CD8-positive, alpha-beta memory T cell (primary cell): ENCODE measurements at regions not wholly inside any gene's neighbourhood (a gene's known extent, or its start where the extent isn't known, plus 50 kb on each side); places are given as distances from the start of the nearest gene placed in this dataset.

Source experiments
- CTCF ChIA-PET: fragments of 350-600 bp; sonication (Branson Sonifier 250); formaldehyde crosslinking; loops from one replicate; lab custom pipeline; 2021; ENCODE audit warnings: antibody characterized with exemption; lab: Charles Lee
- POLR2A ChIA-PET: fragments of 350-600 bp; sonication (Branson Sonifier 250); formaldehyde crosslinking; loops from one replicate; lab custom pipeline; 2021; ENCODE audit warnings: antibody characterized with exemption; lab: Charles Lee
- DNase-seq, 5 donors: peaks; one replicate each; pipeline versions ENCODE4 v3.0.0 to v3.0.0-alpha.2; 2020 to 2022; ENCODE audit warnings: mixed read lengths in 1 of 5
- H3K27ac ChIP-seq: one replicate; pipeline ENCODE4 v1.7.0; 2013; ENCODE audit warnings: low read depth, mild to moderate bottlenecking, low read length, moderate library complexity
- H3K27me3 ChIP-seq: 2 replicates; pipeline ENCODE4 v1.7.0; 2013; ENCODE audit warnings: low read length, mild to moderate bottlenecking; ENCODE audit not compliant: insufficient read depth, poor library complexity, severe bottlenecking
- H3K36me3 ChIP-seq: 2 replicates; pipeline ENCODE4 v1.7.0; 2013; ENCODE audit warnings: mild to moderate bottlenecking, low read length, moderate library complexity; ENCODE audit not compliant: insufficient read depth
- H3K4me1 ChIP-seq: 2 replicates; pipeline ENCODE4 v1.7.0; 2013; ENCODE audit warnings: mild to moderate bottlenecking, low read length, moderate library complexity; ENCODE audit not compliant: insufficient read depth
- H3K4me3 ChIP-seq: 2 replicates; pipeline ENCODE4 v1.7.0; 2013; ENCODE audit warnings: mild to moderate bottlenecking, low read length
- H3K9me3 ChIP-seq: 2 replicates; pipeline ENCODE4 v1.7.0; 2013; ENCODE audit warnings: mild to moderate bottlenecking, low read length
- H3K27ac Mint-ChIP-seq, 8 donors: one replicate each; pipeline ENCODE4 v1.8.0; 2020 to 2021; ENCODE audit warnings: mixed read lengths in 8 of 8, mild to moderate bottlenecking in 6 of 8, inconsistent platforms in 3 of 8, moderate library complexity in 3 of 8
- H3K27me3 Mint-ChIP-seq, 2 donors: one replicate each; pipeline ENCODE4 v1.8.0; 2020 to 2021; ENCODE audit warnings: mixed read lengths in 2 of 2, mild to moderate bottlenecking in 1 of 2, moderate library complexity in 1 of 2
- H3K36me3 Mint-ChIP-seq, 3 donors: one replicate each; pipeline ENCODE4 v1.8.0; 2020 to 2021; ENCODE audit warnings: mixed read lengths in 3 of 3, inconsistent platforms in 1 of 3, mild to moderate bottlenecking in 1 of 3
- H3K4me1 Mint-ChIP-seq, 3 donors: one replicate each; pipeline ENCODE4 v1.8.0; 2020 to 2021; ENCODE audit warnings: mixed read lengths in 3 of 3, inconsistent platforms in 1 of 3, mild to moderate bottlenecking in 1 of 3
- H3K4me3 Mint-ChIP-seq, 7 donors: one replicate each; pipeline ENCODE4 v1.8.0; 2020 to 2021; ENCODE audit warnings: mixed read lengths in 7 of 7, mild to moderate bottlenecking in 6 of 7, moderate library complexity in 4 of 7, inconsistent platforms in 2 of 7
- H3K9me3 Mint-ChIP-seq, 5 donors: one replicate each; pipeline ENCODE4 v1.8.0; 2020 to 2022; ENCODE audit warnings: mixed read lengths in 5 of 5, mild to moderate bottlenecking in 3 of 5, moderate library complexity in 2 of 5, inconsistent platforms in 1 of 5

DNA sequence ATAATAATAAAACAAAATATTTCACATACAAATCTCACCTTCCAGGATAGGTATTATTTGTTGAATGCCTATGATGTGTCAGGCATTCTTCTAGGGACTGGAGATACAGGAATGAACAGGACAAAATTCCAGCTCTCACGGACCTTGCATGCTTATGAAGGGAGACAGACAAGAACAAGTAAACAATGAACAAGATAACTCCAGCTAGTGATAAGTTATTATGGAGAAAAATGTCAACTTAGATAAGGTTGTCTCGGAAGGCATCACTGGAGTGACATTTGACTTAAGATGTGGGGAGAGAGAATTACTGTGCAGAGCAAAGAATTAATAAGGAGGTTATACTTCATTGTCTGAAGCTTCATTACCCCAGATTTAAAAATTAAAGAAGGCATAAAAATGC, 836.7 kb downstream of the SOCS6 start:
- no peaks in the 10 kb centered on the region for H3K9me3 ChIP-seq
- no peaks in the 10 kb centered on the region for H3K36me3 ChIP-seq
- H3K4me1 Mint-ChIP-seq: no peaks in the 10 kb centered on the region
- H3K27me3 Mint-ChIP-seq: no peaks in the 10 kb centered on the region
- H3K4me3 ChIP-seq: no peak overlapping the region
- H3K4me1 ChIP-seq: no peaks in the 10 kb centered on the region
- no peaks in the 10 kb centered on the region for H3K27me3 ChIP-seq
- no peak overlapping the region for H3K27ac ChIP-seq
- DNase-seq: no peak
- ChIA-PET CTCF (no interaction called here), POLR2A (no interaction called here)
- no peak overlapping the region for H3K27ac Mint-ChIP-seq
- no peaks in the 10 kb centered on the region for H3K36me3 Mint-ChIP-seq
- no peak overlapping the region for H3K4me3 Mint-ChIP-seq
- peaks cover 14 to 45% (median 21%) of the 10 kb centered on the region in 5 donors for H3K9me3 Mint-ChIP-seq

GRCh38 chr18:71116535-71116934, 827.7 kb downstream of the SOCS6 start:
- Histone ChIP-seq H3K9me3 (no peaks in the 10 kb centered on the region), H3K4me3 (no peak overlapping the region), H3K36me3 (no peaks in the 10 kb centered on the region), H3K27me3 (no peaks in the 10 kb centered on the region), H3K4me1 (no peaks in the 10 kb centered on the region), H3K27ac (no peak overlapping the region)
- H3K9me3 Mint-ChIP-seq: peaks cover 5 to 26% (median 9%) of the 10 kb centered on the region in 5 donors
- no peaks in the 10 kb centered on the region for H3K36me3 Mint-ChIP-seq
- no peak for DNase-seq
- POLR2A ChIA-PET: no interaction called here
- no peaks in the 10 kb centered on the region for H3K4me1 Mint-ChIP-seq
- H3K27me3 Mint-ChIP-seq: no peaks in the 10 kb centered on the region
- CTCF ChIA-PET: no interaction called here
- H3K4me3 Mint-ChIP-seq: no peak overlapping the region
- H3K27ac Mint-ChIP-seq: no peak overlapping the region

GRCh38 chr18:71115261-71115660, 826.4 kb downstream of the SOCS6 start:
- no peak overlapping the region for H3K27ac Mint-ChIP-seq
- ChIA-PET CTCF (no interaction called here), POLR2A (no interaction called here)
- no peaks in the 10 kb centered on the region for H3K27me3 ChIP-seq
- no peak overlapping the region for H3K4me3 ChIP-seq
- no peak overlapping the region for H3K27ac ChIP-seq
- H3K36me3 ChIP-seq: no peaks in the 10 kb centered on the region
- no peaks in the 10 kb centered on the region for H3K9me3 ChIP-seq
- H3K4me3 Mint-ChIP-seq: no peak overlapping the region
- H3K27me3 Mint-ChIP-seq: no peaks in the 10 kb centered on the region
- H3K4me1 Mint-ChIP-seq: no peaks in the 10 kb centered on the region
- H3K4me1 ChIP-seq: no peaks in the 10 kb centered on the region
- peaks cover 0 to 19% (median 7%) of the 10 kb centered on the region in 5 donors for H3K9me3 Mint-ChIP-seq
- no peaks in the 10 kb centered on the region for H3K36me3 Mint-ChIP-seq
- no peak for DNase-seq

DNA sequence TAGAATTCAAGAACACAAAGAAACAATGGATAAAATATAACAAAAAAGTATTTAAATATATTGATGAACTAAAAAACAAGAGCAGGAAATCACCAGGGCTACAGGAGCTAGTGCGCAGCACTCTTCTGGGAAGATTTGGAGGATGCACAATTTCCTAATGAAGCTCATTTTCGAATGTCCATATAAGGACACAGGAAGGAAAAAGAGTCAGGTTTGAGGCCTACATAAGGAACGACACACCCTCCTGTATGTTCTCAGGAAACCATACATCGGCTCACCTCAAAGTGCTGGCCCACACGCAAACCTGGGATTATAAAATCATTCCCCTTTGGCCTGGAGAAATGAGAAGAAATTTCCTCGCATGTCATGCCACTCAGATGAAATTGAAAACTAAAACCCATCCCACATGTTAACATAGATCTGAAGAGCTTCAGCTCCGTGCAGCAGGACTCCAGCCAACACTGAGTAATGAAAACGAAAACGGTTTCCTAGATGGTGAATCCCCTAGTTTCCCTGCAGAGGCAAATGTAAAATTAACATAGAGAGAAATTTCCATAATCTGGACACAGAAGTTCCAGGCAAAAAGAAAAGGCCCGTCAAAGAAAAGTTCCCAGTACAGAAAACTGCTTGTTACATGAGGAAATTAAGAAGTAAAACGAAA, 825.8 kb downstream of the SOCS6 start:
- no peaks in the 10 kb centered on the region for H3K27me3 ChIP-seq
- no peak overlapping the region for H3K4me3 Mint-ChIP-seq
- H3K9me3 ChIP-seq: no peaks in the 10 kb centered on the region
- H3K36me3 Mint-ChIP-seq: no peaks in the 10 kb centered on the region
- H3K36me3 ChIP-seq: no peaks in the 10 kb centered on the region
- DNase-seq: no peak
- ChIA-PET POLR2A (no interaction called here), CTCF (no interaction called here)
- no peaks in the 10 kb centered on the region for H3K4me1 Mint-ChIP-seq
- no peak overlapping the region for H3K4me3 ChIP-seq
- H3K27me3 Mint-ChIP-seq: no peaks in the 10 kb centered on the region
- H3K4me1 ChIP-seq: no peaks in the 10 kb centered on the region
- no peak overlapping the region for H3K27ac Mint-ChIP-seq
- H3K27ac ChIP-seq: no peak overlapping the region
- H3K9me3 Mint-ChIP-seq: peaks cover 0 to 16% (median 7%) of the 10 kb centered on the region in 5 donors

GRCh38 chr18:71107244-71107643, 818.4 kb downstream of the SOCS6 start:
- H3K27ac Mint-ChIP-seq: no peak overlapping the region
- no peaks in the 10 kb centered on the region for H3K36me3 Mint-ChIP-seq
- no peak overlapping the region for H3K4me3 ChIP-seq

DNA sequence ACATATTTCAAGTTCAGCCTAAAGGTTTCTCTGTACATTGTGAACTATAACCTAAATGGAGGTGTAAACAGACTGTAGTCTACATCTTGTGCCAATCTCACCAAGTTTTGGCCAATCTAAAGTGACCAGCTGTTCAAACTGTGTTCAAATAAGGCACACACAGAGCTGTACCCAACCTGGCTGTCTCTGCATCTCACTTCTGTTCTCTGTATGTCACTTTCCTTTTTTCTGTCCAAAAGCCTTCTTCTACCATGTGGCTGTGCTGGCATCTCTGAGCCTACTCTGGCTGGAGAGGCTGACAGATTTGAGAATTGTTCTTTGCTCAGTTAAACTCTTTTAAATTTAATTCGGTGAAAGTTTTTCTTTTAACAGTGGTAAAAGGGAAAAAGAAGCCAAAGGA, 817.9 kb downstream of the SOCS6 start:
- Mint-ChIP-seq H3K27me3 (no peaks in the 10 kb centered on the region), H3K4me1 (no peaks in the 10 kb centered on the region), H3K4me3 (no peak overlapping the region), H3K27ac (no peak overlapping the region), H3K9me3 (peaks cover 0 to 18% (median 2%) of the 10 kb centered on the region in 5 donors), H3K36me3 (no peaks in the 10 kb centered on the region)
- H3K4me1 ChIP-seq: no peaks in the 10 kb centered on the region
- no peaks in the 10 kb centered on the region for H3K27me3 ChIP-seq
- DNase-seq: no peak
- H3K36me3 ChIP-seq: no peaks in the 10 kb centered on the region
- CTCF ChIA-PET: no interaction called here
- no peak overlapping the region for H3K4me3 ChIP-seq
- H3K9me3 ChIP-seq: no peaks in the 10 kb centered on the region
- POLR2A ChIA-PET: no interaction called here
- no peak overlapping the region for H3K27ac ChIP-seq

More at GRCh38 chr18:71107244-71107643, 818.4 kb downstream of the SOCS6 start:
- no peak overlapping the region for H3K27ac ChIP-seq
- no peak overlapping the region for H3K4me3 Mint-ChIP-seq
- H3K27me3 Mint-ChIP-seq: no peaks in the 10 kb centered on the region
- DNase-seq: no peak
- POLR2A ChIA-PET: no interaction called here
- no peaks in the 10 kb centered on the region for H3K36me3 ChIP-seq
- no peaks in the 10 kb centered on the region for H3K4me1 Mint-ChIP-seq
- no peaks in the 10 kb centered on the region for H3K9me3 ChIP-seq
- no peaks in the 10 kb centered on the region for H3K4me1 ChIP-seq
- no peaks in the 10 kb centered on the region for H3K27me3 ChIP-seq
- peaks cover 0 to 18% (median 2%) of the 10 kb centered on the region in 5 donors for H3K9me3 Mint-ChIP-seq
- CTCF ChIA-PET: no interaction called here

DNA sequence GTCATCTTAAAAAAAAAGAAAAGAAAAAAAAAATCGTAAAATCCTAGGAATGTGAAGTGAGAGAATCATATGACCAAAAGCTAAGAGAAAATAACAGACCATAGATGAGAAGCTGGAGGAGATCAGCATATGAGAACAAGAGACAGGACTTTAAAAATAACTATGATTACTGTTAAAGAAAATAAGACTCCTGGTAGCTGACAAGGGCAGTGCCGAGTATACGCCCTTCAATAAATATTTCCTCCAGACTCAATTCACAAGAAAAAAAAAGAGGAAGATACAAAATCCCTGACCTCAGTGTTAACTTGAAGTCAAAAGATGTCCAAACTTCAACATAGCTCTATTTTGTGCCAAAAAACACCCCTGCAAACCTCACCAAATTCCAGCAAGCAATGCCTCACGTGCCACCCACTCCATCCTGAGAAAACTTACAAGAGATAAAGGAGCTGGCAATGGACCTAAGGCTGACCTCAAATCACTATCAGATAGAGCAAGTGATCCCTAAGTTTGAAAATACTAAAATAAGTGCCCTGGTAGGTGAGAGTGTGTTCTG, 817.2 kb downstream of the SOCS6 start:
- Histone ChIP-seq H3K27ac (no peak overlapping the region), H3K27me3 (no peaks in the 10 kb centered on the region), H3K4me3 (no peak overlapping the region), H3K9me3 (no peaks in the 10 kb centered on the region), H3K36me3 (no peaks in the 10 kb centered on the region), H3K4me1 (no peaks in the 10 kb centered on the region)
- Mint-ChIP-seq H3K27ac (no peak overlapping the region), H3K36me3 (no peaks in the 10 kb centered on the region), H3K27me3 (no peaks in the 10 kb centered on the region), H3K4me3 (no peak overlapping the region), H3K9me3 (peaks cover 0 to 18% (median 2%) of the 10 kb centered on the region in 5 donors), H3K4me1 (no peaks in the 10 kb centered on the region)
- DNase-seq: no peak
- POLR2A ChIA-PET: no interaction called here
- CTCF ChIA-PET: no interaction called here

GRCh38 chr18:71105078-71105819, 816.4 kb downstream of the SOCS6 start:
- Histone ChIP-seq H3K27ac (no peak overlapping the region), H3K27me3 (no peaks in the 10 kb centered on the region), H3K4me1 (no peaks in the 10 kb centered on the region), H3K36me3 (no peaks in the 10 kb centered on the region), H3K9me3 (no peaks in the 10 kb centered on the region), H3K4me3 (no peak overlapping the region)
- ChIA-PET POLR2A (no interaction called here), CTCF (no interaction called here)
- Mint-ChIP-seq H3K27ac (no peak overlapping the region), H3K4me1 (no peaks in the 10 kb centered on the region), H3K4me3 (no peak overlapping the region), H3K27me3 (no peaks in the 10 kb centered on the region), H3K36me3 (no peaks in the 10 kb centered on the region), H3K9me3 (peaks cover 0 to 18% (median 2%) of the 10 kb centered on the region in 5 donors)
- DNase-seq: no peak
